HCT116 (cell line): ENCODE measurements at regions not wholly inside any gene's neighbourhood (a gene's known extent, or its start where the extent isn't known, plus 50 kb on each side); places are given as distances from the start of the nearest gene placed in this dataset.

Experiments used
- CTCF ChIP-seq, 3 experiments: fragments of 200-600 bp in 1 of 3; sonication (generic) in 1 of 3; IDR thresholded peaks in 2 of 3; conservative IDR thresholded peaks in 1 of 3; 2 replicates each; pipeline ENCODE4 v1.5.1; 2012 to 2017; ENCODE audit warnings: low read depth in 2 of 3, low read length in 2 of 3, antibody characterized with exemption in 1 of 3, borderline replicate concordance in 1 of 3, control low read depth in 1 of 3, mild to moderate bottlenecking in 1 of 3, mixed read lengths in 1 of 3, mixed run types in 1 of 3, moderate library complexity in 1 of 3; ENCODE audit not compliant: insufficient read depth in 1 of 3
- EZH2 ChIP-seq: fragments of 200-600 bp; sonication (generic); IDR thresholded peaks from 2 replicates; pipeline ENCODE4 v1.6.1; 2017; ENCODE audit warnings: antibody characterized with exemption, mixed run types
- JUND ChIP-seq: IDR thresholded peaks from 2 replicates; pipeline ENCODE4 v1.6.1; 2012
- POLR2A ChIP-seq: IDR thresholded peaks from 2 replicates; pipeline ENCODE4 v1.7.0; 2011; ENCODE audit warnings: borderline replicate concordance; ENCODE audit not compliant: insufficient read depth, insufficient read length; ENCODE audit errors: extremely low read depth
- POLR2AphosphoS5 ChIP-seq: IDR thresholded peaks from 2 replicates; pipeline ENCODE4 v1.6.1; 2011; ENCODE audit warnings: mild to moderate bottlenecking, low read depth, low read length, moderate library complexity
- RAD21 ChIP-seq: IDR thresholded peaks from 2 replicates; pipeline ENCODE4 v1.6.1; 2012; ENCODE audit warnings: low read depth, mild to moderate bottlenecking
- YY1 ChIP-seq: IDR thresholded peaks from 2 replicates; pipeline ENCODE4 v1.6.1; 2011; ENCODE audit warnings: low read length, low read depth, moderate library complexity, mild to moderate bottlenecking; ENCODE audit not compliant: insufficient replicate concordance; ENCODE audit errors: extremely low read depth
- ZNF274 ChIP-seq: fragments of 200-500 bp; sonication (Bioruptor generic); IDR thresholded peaks from 2 replicates; pipeline ENCODE4 v1.6.1; 2014; ENCODE audit warnings: mild to moderate bottlenecking, low read depth, low read length, inconsistent platforms
- TF ChIP-seq, protein P1 (sequence below): IDR thresholded peaks from 2 replicates; pipeline ENCODE4 v1.6.1; 2012; ENCODE audit warnings: low read depth

- TF ChIP-seq JUND = no peak
- no peak for TF ChIP-seq CTCF (IDR thresholded peaks at IDR 0.05 in 2 of 3, conservative IDR thresholded peaks at IDR 0.05 in 1 of 3; ENCODE audit: borderline replicate concordance in 1 of 3, insufficient read depth in 1 of 3, low read depth in 2 of 3, low read length in 2 of 3)
- TF ChIP-seq EZH2 = no peak
- TF ChIP-seq POLR2A = no peak
- no peak for TF ChIP-seq YY1
- TF ChIP-seq RAD21 = no peak
- no peak for TF ChIP-seq ZNF274
- TF ChIP-seq, protein P1, sequence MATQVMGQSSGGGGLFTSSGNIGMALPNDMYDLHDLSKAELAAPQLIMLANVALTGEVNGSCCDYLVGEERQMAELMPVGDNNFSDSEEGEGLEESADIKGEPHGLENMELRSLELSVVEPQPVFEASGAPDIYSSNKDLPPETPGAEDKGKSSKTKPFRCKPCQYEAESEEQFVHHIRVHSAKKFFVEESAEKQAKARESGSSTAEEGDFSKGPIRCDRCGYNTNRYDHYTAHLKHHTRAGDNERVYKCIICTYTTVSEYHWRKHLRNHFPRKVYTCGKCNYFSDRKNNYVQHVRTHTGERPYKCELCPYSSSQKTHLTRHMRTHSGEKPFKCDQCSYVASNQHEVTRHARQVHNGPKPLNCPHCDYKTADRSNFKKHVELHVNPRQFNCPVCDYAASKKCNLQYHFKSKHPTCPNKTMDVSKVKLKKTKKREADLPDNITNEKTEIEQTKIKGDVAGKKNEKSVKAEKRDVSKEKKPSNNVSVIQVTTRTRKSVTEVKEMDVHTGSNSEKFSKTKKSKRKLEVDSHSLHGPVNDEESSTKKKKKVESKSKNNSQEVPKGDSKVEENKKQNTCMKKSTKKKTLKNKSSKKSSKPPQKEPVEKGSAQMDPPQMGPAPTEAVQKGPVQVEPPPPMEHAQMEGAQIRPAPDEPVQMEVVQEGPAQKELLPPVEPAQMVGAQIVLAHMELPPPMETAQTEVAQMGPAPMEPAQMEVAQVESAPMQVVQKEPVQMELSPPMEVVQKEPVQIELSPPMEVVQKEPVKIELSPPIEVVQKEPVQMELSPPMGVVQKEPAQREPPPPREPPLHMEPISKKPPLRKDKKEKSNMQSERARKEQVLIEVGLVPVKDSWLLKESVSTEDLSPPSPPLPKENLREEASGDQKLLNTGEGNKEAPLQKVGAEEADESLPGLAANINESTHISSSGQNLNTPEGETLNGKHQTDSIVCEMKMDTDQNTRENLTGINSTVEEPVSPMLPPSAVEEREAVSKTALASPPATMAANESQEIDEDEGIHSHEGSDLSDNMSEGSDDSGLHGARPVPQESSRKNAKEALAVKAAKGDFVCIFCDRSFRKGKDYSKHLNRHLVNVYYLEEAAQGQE = no peak
- no peak for TF ChIP-seq POLR2AphosphoS5
Observed at GRCh38 chr6:168803874-168804273, 362.9 kb downstream of the SMOC2 start.
